GM12873 (cell line): ENCODE measurements at regions not wholly inside any gene's neighbourhood (a gene's known extent, or its start where the extent isn't known, plus 50 kb on each side); places are given as distances from the start of the nearest gene placed in this dataset.

Experiments used
- CTCF ChIP-seq: IDR thresholded peaks from 2 replicates; pipeline ENCODE4 v1.5.1; 2012; ENCODE audit warnings: low read depth, mild to moderate bottlenecking, moderate library complexity, low read length, control low read depth; ENCODE audit not compliant: insufficient read depth; ENCODE audit errors: missing control alignments

DNA sequence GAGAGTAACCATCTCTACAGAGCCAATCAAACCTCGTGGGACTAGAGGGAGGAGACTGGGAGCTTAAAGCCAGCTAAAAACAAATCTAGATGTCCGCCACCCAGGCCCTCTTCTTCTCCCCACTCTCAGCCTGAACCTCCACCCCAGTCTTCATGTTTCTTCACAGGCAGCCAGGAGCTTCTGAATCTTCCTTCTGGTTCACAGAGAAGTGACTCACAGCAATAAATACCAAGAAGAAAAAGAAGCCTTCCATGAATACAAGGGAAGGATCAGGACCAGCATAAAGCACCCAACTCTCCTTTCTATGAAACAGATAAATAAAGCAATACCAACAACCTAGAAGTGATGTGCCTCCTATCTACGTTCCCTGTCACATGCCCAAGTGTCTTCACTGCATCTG lies 103.3 kb upstream of the SLIT3 start:
- no peak for TF ChIP-seq CTCF

DNA sequence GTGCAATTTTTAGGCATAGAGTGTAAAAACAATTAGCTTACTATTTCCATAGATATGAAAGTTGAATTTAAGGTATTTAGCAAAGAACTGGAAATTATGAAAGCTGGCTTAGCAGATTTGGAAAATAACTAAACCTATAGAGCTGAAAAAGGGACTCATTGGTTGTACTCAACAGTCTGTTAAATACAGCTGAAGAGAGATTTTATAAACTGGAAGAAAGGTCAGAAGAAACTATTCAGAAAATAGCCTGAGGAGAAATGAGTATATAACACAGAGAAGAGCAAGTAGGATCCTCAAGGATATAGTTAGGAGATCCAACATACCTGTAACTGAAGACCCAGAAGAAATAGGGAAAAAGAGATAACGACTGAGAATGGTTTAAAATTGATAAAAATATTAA lies 97.6 kb upstream of the SLIT3 start:
- TF ChIP-seq CTCF = no peak

GRCh38 chr5:169395136-169395535 lies 94.2 kb upstream of the SLIT3 start:
- no peak for TF ChIP-seq CTCF

- TF ChIP-seq CTCF = no peak
Observed at GRCh38 chr5:169394371-169394770, 93.4 kb upstream of the SLIT3 start.

- no peak for TF ChIP-seq CTCF
Observed at GRCh38 chr5:169393907-169394306, 93.0 kb upstream of the SLIT3 start.

DNA sequence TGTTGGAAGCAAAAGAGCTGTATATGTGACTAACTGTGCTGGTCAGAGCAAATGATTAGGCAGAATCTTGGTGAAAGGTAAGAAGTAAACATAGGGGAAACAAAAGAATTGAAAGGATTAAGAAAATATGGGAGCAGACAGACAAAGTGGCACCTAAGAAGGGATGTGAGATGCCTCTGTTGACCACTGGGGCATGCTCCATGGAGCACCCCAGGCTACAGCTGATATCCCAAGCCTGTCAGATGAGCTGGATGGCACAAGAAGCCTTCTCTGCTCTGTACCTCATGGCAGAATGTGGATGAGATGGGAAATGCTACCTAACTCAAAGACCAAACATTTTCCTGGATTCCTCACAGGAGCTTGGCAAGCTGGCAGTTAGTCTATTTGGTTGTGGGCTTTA lies 89.3 kb upstream of the SLIT3 start:
- TF ChIP-seq CTCF = peak; percentile 14

DNA sequence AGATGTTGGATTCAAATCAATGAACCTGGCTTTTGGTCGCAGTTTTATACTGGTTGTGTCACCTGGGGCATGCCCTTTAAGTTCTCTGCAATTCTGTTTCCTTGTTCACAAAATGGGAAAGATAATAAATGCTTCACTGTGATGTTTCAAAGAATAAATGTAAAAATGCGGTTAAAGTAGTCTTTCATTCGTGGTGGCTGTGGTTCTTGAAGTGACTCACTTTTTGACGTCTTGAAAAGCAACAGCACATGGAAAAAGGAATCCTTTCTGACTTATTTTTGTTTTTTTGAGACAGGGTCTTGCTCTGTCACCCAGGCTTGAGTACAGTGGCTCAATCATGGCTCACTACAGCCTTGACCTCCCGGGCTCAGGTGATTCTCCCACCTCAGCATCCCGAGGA lies 88.4 kb upstream of the SLIT3 start:
- TF ChIP-seq CTCF = no peak

GRCh38 chr5:169385636-169386035 lies 84.7 kb upstream of the SLIT3 start:
- TF ChIP-seq CTCF = no peak
